ENCODE measurements at regions not wholly inside any gene's neighbourhood (a gene's known extent, or its start where the extent isn't known, plus 50 kb on each side); places are given as distances from the start of the nearest gene placed in this dataset.
"Not testable (repeated sequence)": the region's sequence is repeated elsewhere in the genome, so short reads cannot be mapped to it uniquely, and the experiment has no call there.

GRCh38 chr3:156043832-156044633 lies 76.3 kb upstream of the KCNAB1 start:
- peak; percentile 99 for TF ChIP-seq CTCF (conservative IDR thresholded peaks at IDR 0.05)
- TF ChIP-seq ZFX (IDR thresholded peaks at IDR 0.05) = not testable (repeated sequence)

Measured in C4-2B (cell line).